Tibial nerve (tissue), 4 donors: ENCODE measurements at regions not wholly inside any gene's neighbourhood (a gene's known extent, or its start where the extent isn't known, plus 50 kb on each side); places are given as distances from the start of the nearest gene placed in this dataset.

Experiments
- CTCF ChIP-seq, 5 experiments: fragments of 200-600 bp in 3 of 5; fragments of 450-650 bp in 2 of 5; sonication (generic) in 3 of 5; IDR thresholded peaks; one replicate each; pipeline ENCODE4 v1.5.1; 2016 to 2019; ENCODE audit warnings: antibody characterized with exemption in 5 of 5, mild to moderate bottlenecking in 3 of 5, moderate library complexity in 2 of 5
- EP300 ChIP-seq, 2 donors: sonication (generic); formaldehyde crosslinking; IDR thresholded peaks; one replicate each; pipeline ENCODE4 v1.6.1; 2017; ENCODE audit warnings: antibody characterized with exemption in 2 of 2, mild to moderate bottlenecking in 1 of 2
- POLR2A ChIP-seq, 2 donors: fragments of 450-650 bp; IDR thresholded peaks; one replicate each; pipeline ENCODE4 v1.6.1; 2017; ENCODE audit warnings: antibody characterized with exemption in 2 of 2, mild to moderate bottlenecking in 2 of 2, moderate library complexity in 2 of 2

GRCh38 chr13:104310861-104311260 is 1244.6 kb upstream of the SLC10A2 start:
- TF ChIP-seq EP300 (IDR thresholded peaks at IDR 0.05), result no peak
- TF ChIP-seq POLR2A (IDR thresholded peaks at IDR 0.05), result no peak
- TF ChIP-seq CTCF (IDR thresholded peaks at IDR 0.05), result no peak
